HCT116 (cell line): ENCODE measurements at regions not wholly inside any gene's neighbourhood (a gene's known extent, or its start where the extent isn't known, plus 50 kb on each side); places are given as distances from the start of the nearest gene placed in this dataset.

Experiments used
- ATAC-seq: fragments of 200-7000 bp; cut with Tn5 transposase; 2 replicates; pipeline ENCODE4 v1.9.1; 2020; ENCODE audit warnings: mild to moderate bottlenecking, moderate library complexity
- BruUV-seq: library from RNA; stranded (reverse); fragments of 400-500 nt; replicated peaks from 2 replicates; lab custom pipeline; 2021; lab: Mats Ljungman, UMichigan
- CTCF ChIA-PET: fragments of 300-600 bp; sonication (Branson Sonifier 250); formaldehyde crosslinking; loops from one replicate; lab custom pipeline; 2021; ENCODE audit warnings: antibody characterized with exemption; lab: Charles Lee
- POLR2A ChIA-PET: fragments of 300-600, 350-600 bp; sonication (Branson Sonifier 250); formaldehyde crosslinking; loops from one replicate; lab custom pipeline; 2021; ENCODE audit warnings: antibody characterized with exemption; lab: Charles Lee
- RAD21 ChIA-PET, 2 experiments: fragments of 300-600 bp; sonication (Branson Sonifier 250); formaldehyde crosslinking; loops; one replicate each; lab custom pipeline; 2023; ENCODE audit warnings: low total read pairs in 2 of 2; ENCODE audit not compliant: uncharacterized antibody in 2 of 2, unreplicated experiment in 2 of 2, low non-redundant PET in 1 of 2; lab: Charles Lee
- DNase-seq: peaks from one replicate; pipeline ENCODE4 v3.0.0-alpha.2; 2010; ENCODE audit warnings: low read depth, low spot score
- H2AFZ ChIP-seq: fragments of 200-600 bp; shearing (Covaris generic), sonication (generic); 2 replicates; pipeline ENCODE4 v1.6.1; 2017; ENCODE audit warnings: low read depth, mixed run types, mixed read lengths, antibody characterized with exemption, low read length; ENCODE audit not compliant: poor library complexity, severe bottlenecking
- H3K27ac ChIP-seq: 2 replicates; pipeline ENCODE4 v1.5.1; 2012; ENCODE audit warnings: low read depth, low read length
- H3K27me3 ChIP-seq: fragments of 200-600 bp; sonication (generic); 2 replicates; pipeline ENCODE4 v1.6.1; 2016; ENCODE audit warnings: mixed run types, low read length, mixed read lengths; ENCODE audit not compliant: insufficient read depth
- H3K36me3 ChIP-seq, 2 experiments: fragments of 200-500 bp in 1 of 2; fragments of 200-600 bp in 1 of 2; sonication (Bioruptor generic) in 1 of 2; sonication (generic) in 1 of 2; 2 replicates each; pipeline versions ENCODE4 v1.5.1 to v1.6.1; 2014 to 2016; ENCODE audit warnings: low read length in 2 of 2, inconsistent platforms in 1 of 2, mixed read lengths in 1 of 2, mixed run types in 1 of 2; ENCODE audit not compliant: insufficient read depth in 2 of 2, control insufficient read depth in 1 of 2
- H3K4me1 ChIP-seq, 2 experiments: fragments of 200-600 bp in 1 of 2; sonication (generic) in 1 of 2; 2 replicates each; pipeline versions ENCODE4 v1.5.1 to v1.6.1; 2012 to 2017; ENCODE audit warnings: low read length in 2 of 2, inconsistent platforms in 1 of 2, mild to moderate bottlenecking in 1 of 2, mixed read lengths in 1 of 2, mixed run types in 1 of 2, moderate library complexity in 1 of 2; ENCODE audit not compliant: insufficient read depth in 2 of 2, control insufficient read depth in 1 of 2
- H3K4me2 ChIP-seq: fragments of 200-600 bp; sonication (generic); 2 replicates; pipeline ENCODE4 v1.6.1; 2017; ENCODE audit warnings: mixed run types, low read length, mixed read lengths
- H3K4me3 ChIP-seq, 2 experiments: fragments of 200-600 bp in 1 of 2; sonication (generic) in 1 of 2; replicated peaks in 1 of 2; 2 replicates each; pipeline ENCODE4 v1.5.1; 2011 to 2016; ENCODE audit warnings: low read length in 2 of 2, control low read depth in 1 of 2, low read depth in 1 of 2, mild to moderate bottlenecking in 1 of 2, mixed read lengths in 1 of 2, mixed run types in 1 of 2
- H3K79me2 ChIP-seq: fragments of 200-600 bp; sonication (generic); 2 replicates; pipeline ENCODE4 v1.6.1; 2017; ENCODE audit warnings: mild to moderate bottlenecking, mixed run types, low read length, moderate library complexity, mixed read lengths; ENCODE audit not compliant: insufficient read depth
- H3K9ac ChIP-seq: fragments of 200-600 bp; sonication (generic); 2 replicates; pipeline ENCODE4 v1.6.1; 2016; ENCODE audit warnings: low read length, mixed read lengths
- H3K9me2 ChIP-seq: fragments of 200-600 bp; sonication (generic), shearing (Covaris generic); 2 replicates; pipeline ENCODE4 v1.6.1; 2017; ENCODE audit warnings: mixed run types, mild to moderate bottlenecking, moderate library complexity; ENCODE audit not compliant: insufficient read depth
- H3K9me3 ChIP-seq, 2 experiments: fragments of 200-500 bp in 1 of 2; fragments of 200-600 bp in 1 of 2; sonication (Bioruptor generic) in 1 of 2; sonication (generic) in 1 of 2; 2 replicates each; pipeline ENCODE4 v1.6.1; 2014 to 2017; ENCODE audit warnings: low read length in 2 of 2, mixed read lengths in 2 of 2, inconsistent platforms in 1 of 2, low read depth in 1 of 2, mild to moderate bottlenecking in 1 of 2, mixed run types in 1 of 2, moderate library complexity in 1 of 2; ENCODE audit not compliant: control insufficient read depth in 1 of 2, insufficient read depth in 1 of 2
- H4K20me1 ChIP-seq: fragments of 200-600 bp; sonication (generic), shearing (Covaris generic); 2 replicates; pipeline ENCODE4 v1.6.1; 2017; ENCODE audit warnings: mixed run types, mild to moderate bottlenecking, moderate library complexity; ENCODE audit not compliant: insufficient read depth
- CEBPB ChIP-seq: IDR thresholded peaks from 2 replicates; pipeline ENCODE4 v1.6.1; 2012; ENCODE audit warnings: low read depth
- EGR1 ChIP-seq: IDR thresholded peaks from 2 replicates; pipeline ENCODE4 v1.6.1; 2012; ENCODE audit warnings: low read depth
- ELF1 ChIP-seq: IDR thresholded peaks from 2 replicates; pipeline ENCODE4 v1.6.1; 2012; ENCODE audit warnings: low read depth, borderline replicate concordance
- EZH2 ChIP-seq: fragments of 200-600 bp; sonication (generic); IDR thresholded peaks from 2 replicates; pipeline ENCODE4 v1.6.1; 2017; ENCODE audit warnings: antibody characterized with exemption, mixed run types
- FOSL1 ChIP-seq: IDR thresholded peaks from 2 replicates; pipeline ENCODE4 v1.6.1; 2012; ENCODE audit warnings: low read depth
- JUND ChIP-seq: IDR thresholded peaks from 2 replicates; pipeline ENCODE4 v1.6.1; 2012
- POLR2A ChIP-seq: IDR thresholded peaks from 2 replicates; pipeline ENCODE4 v1.7.0; 2011; ENCODE audit warnings: borderline replicate concordance; ENCODE audit not compliant: insufficient read depth, insufficient read length; ENCODE audit errors: extremely low read depth
- POLR2AphosphoS5 ChIP-seq: IDR thresholded peaks from 2 replicates; pipeline ENCODE4 v1.6.1; 2011; ENCODE audit warnings: mild to moderate bottlenecking, low read depth, low read length, moderate library complexity
- SP1 ChIP-seq: IDR thresholded peaks from 2 replicates; pipeline ENCODE4 v1.6.1; 2012; ENCODE audit warnings: low read depth
- TCF7L2 ChIP-seq: IDR thresholded peaks from 2 replicates; pipeline ENCODE4 v1.7.0; 2011; ENCODE audit warnings: borderline replicate concordance, inconsistent platforms; ENCODE audit not compliant: insufficient read depth, insufficient read length; ENCODE audit errors: extremely low read depth
- ZBTB33 ChIP-seq: IDR thresholded peaks from 2 replicates; pipeline ENCODE4 v1.6.1; 2011; ENCODE audit warnings: mild to moderate bottlenecking, low read length, moderate library complexity; ENCODE audit not compliant: insufficient replicate concordance; ENCODE audit errors: extremely low read depth
- ZFX ChIP-seq: fragments of 450-650 bp; IDR thresholded peaks from 2 replicates; pipeline ENCODE4 v1.6.1; 2017
- ZNF274 ChIP-seq: fragments of 200-500 bp; sonication (Bioruptor generic); IDR thresholded peaks from 2 replicates; pipeline ENCODE4 v1.6.1; 2014; ENCODE audit warnings: mild to moderate bottlenecking, low read depth, low read length, inconsistent platforms
- intact Hi-C: fragments of 100-400 bp; cut with micrococcal nuclease; formaldehyde crosslinking; loops from 2 replicates; pipeline ENCODE4 v1.10.0; 2022
- TF ChIP-seq, protein P1 (sequence below): IDR thresholded peaks from 2 replicates; pipeline ENCODE4 v1.6.1; 2012; ENCODE audit warnings: low read depth
- TF ChIP-seq, protein P2 (sequence below), 3 experiments: fragments of 200-600 bp in 1 of 3; sonication (generic) in 1 of 3; IDR thresholded peaks in 2 of 3; conservative IDR thresholded peaks in 1 of 3; 2 replicates each; pipeline ENCODE4 v1.5.1; 2012 to 2017; ENCODE audit warnings: low read depth in 2 of 3, low read length in 2 of 3, antibody characterized with exemption in 1 of 3, borderline replicate concordance in 1 of 3, control low read depth in 1 of 3, mild to moderate bottlenecking in 1 of 3, mixed read lengths in 1 of 3, mixed run types in 1 of 3, moderate library complexity in 1 of 3; ENCODE audit not compliant: insufficient read depth in 1 of 3
- TF ChIP-seq, protein P3 (sequence below): IDR thresholded peaks from 2 replicates; pipeline ENCODE4 v1.6.1; 2012
- TF ChIP-seq, protein P4 (sequence below): IDR thresholded peaks from 2 replicates; pipeline ENCODE4 v1.6.1; 2012

DNA sequence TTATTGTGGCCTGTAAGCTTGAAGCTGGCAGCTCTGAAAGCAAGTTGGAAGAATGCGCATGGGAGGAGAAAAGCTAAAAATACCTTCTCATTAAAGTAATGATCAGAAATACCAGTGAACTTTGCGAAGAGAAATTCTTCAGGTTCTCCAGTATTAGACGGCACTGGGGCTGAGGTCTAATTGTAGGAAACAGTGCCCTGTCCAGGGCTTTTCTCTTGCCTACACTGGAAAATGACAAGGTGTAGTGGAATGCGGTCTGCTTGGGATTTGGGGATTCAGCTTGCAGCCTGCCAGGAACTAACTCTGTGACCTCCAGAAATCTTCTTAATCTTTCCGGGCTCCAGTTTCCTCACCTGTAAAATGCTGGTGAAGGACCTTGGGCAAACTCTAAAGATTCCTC lies 53.3 kb upstream of the KCNJ16 start:
- H3K9me3 ChIP-seq, result peaks cover 0 to 27% of the 10 kb centered on the region in 2 experiments; a peak in 1 of 4 replicates
- no peaks in the 10 kb centered on the region for H4K20me1 ChIP-seq
- no peak overlapping the region for H2AFZ ChIP-seq

More for the DNA sequence above, 53.3 kb upstream of the KCNJ16 start:
- DNase-seq (no peak), ATAC-seq (no peak)
- Histone ChIP-seq H3K27me3 (no peaks in the 10 kb centered on the region), H3K27ac (no peak overlapping the region), H3K79me2 (no peaks in the 10 kb centered on the region), H3K4me2 (no peak overlapping the region), H3K9ac (no peak overlapping the region), H3K9me2 (no peaks in the 10 kb centered on the region), H3K36me3 (no peaks in the 10 kb centered on the region), H3K4me3 (no peak overlapping the region), H3K4me1 (no peaks in the 10 kb centered on the region)
- no TSS peak for BruUV-seq
- intact Hi-C loops, result no loop called here
- POLR2A ChIA-PET, result no interaction called here
- TF ChIP-seq ZNF274, result no peak
- no peak for TF ChIP-seq EGR1
- no peak for TF ChIP-seq SP1
- TF ChIP-seq, protein P1, sequence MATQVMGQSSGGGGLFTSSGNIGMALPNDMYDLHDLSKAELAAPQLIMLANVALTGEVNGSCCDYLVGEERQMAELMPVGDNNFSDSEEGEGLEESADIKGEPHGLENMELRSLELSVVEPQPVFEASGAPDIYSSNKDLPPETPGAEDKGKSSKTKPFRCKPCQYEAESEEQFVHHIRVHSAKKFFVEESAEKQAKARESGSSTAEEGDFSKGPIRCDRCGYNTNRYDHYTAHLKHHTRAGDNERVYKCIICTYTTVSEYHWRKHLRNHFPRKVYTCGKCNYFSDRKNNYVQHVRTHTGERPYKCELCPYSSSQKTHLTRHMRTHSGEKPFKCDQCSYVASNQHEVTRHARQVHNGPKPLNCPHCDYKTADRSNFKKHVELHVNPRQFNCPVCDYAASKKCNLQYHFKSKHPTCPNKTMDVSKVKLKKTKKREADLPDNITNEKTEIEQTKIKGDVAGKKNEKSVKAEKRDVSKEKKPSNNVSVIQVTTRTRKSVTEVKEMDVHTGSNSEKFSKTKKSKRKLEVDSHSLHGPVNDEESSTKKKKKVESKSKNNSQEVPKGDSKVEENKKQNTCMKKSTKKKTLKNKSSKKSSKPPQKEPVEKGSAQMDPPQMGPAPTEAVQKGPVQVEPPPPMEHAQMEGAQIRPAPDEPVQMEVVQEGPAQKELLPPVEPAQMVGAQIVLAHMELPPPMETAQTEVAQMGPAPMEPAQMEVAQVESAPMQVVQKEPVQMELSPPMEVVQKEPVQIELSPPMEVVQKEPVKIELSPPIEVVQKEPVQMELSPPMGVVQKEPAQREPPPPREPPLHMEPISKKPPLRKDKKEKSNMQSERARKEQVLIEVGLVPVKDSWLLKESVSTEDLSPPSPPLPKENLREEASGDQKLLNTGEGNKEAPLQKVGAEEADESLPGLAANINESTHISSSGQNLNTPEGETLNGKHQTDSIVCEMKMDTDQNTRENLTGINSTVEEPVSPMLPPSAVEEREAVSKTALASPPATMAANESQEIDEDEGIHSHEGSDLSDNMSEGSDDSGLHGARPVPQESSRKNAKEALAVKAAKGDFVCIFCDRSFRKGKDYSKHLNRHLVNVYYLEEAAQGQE, result no peak
- TF ChIP-seq, protein P2, sequence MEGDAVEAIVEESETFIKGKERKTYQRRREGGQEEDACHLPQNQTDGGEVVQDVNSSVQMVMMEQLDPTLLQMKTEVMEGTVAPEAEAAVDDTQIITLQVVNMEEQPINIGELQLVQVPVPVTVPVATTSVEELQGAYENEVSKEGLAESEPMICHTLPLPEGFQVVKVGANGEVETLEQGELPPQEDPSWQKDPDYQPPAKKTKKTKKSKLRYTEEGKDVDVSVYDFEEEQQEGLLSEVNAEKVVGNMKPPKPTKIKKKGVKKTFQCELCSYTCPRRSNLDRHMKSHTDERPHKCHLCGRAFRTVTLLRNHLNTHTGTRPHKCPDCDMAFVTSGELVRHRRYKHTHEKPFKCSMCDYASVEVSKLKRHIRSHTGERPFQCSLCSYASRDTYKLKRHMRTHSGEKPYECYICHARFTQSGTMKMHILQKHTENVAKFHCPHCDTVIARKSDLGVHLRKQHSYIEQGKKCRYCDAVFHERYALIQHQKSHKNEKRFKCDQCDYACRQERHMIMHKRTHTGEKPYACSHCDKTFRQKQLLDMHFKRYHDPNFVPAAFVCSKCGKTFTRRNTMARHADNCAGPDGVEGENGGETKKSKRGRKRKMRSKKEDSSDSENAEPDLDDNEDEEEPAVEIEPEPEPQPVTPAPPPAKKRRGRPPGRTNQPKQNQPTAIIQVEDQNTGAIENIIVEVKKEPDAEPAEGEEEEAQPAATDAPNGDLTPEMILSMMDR (IDR thresholded peaks at IDR 0.05 in 2 of 3, conservative IDR thresholded peaks at IDR 0.05 in 1 of 3; ENCODE audit: borderline replicate concordance in 1 of 3, insufficient read depth in 1 of 3, low read depth in 2 of 3, low read length in 2 of 3), result no peak
- no peak for TF ChIP-seq EZH2
- TF ChIP-seq, protein P3, sequence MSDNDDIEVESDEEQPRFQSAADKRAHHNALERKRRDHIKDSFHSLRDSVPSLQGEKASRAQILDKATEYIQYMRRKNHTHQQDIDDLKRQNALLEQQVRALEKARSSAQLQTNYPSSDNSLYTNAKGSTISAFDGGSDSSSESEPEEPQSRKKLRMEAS, result no peak
- TF ChIP-seq ELF1, result no peak
- TF ChIP-seq POLR2A, result no peak
- TF ChIP-seq JUND, result no peak
- TF ChIP-seq ZBTB33, result no peak
- TF ChIP-seq, protein P4, sequence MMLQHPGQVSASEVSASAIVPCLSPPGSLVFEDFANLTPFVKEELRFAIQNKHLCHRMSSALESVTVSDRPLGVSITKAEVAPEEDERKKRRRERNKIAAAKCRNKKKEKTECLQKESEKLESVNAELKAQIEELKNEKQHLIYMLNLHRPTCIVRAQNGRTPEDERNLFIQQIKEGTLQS, result no peak
- no peak for TF ChIP-seq CEBPB
- no peak for TF ChIP-seq FOSL1
- TF ChIP-seq TCF7L2, result no peak
- no peak for TF ChIP-seq POLR2AphosphoS5
- TF ChIP-seq ZFX, result no peak
- CTCF ChIA-PET, result no interaction called here
- RAD21 ChIA-PET, result no interaction called here
